HG03095 (cell line): ENCODE measurements at regions not wholly inside any gene's neighbourhood (a gene's known extent, or its start where the extent isn't known, plus 50 kb on each side); places are given as distances from the start of the nearest gene placed in this dataset.
"Not testable (repeated sequence)": the region's sequence is repeated elsewhere in the genome, so short reads cannot be mapped to it uniquely, and the experiment has no call there.

Source experiments
- ATAC-seq: cut with Tn5 transposase; IDR thresholded peaks from one replicate; pipeline ENCODE4 v1.9.1; 2021; ENCODE audit warnings: moderate library complexity; ENCODE audit not compliant: unreplicated experiment

DNA sequence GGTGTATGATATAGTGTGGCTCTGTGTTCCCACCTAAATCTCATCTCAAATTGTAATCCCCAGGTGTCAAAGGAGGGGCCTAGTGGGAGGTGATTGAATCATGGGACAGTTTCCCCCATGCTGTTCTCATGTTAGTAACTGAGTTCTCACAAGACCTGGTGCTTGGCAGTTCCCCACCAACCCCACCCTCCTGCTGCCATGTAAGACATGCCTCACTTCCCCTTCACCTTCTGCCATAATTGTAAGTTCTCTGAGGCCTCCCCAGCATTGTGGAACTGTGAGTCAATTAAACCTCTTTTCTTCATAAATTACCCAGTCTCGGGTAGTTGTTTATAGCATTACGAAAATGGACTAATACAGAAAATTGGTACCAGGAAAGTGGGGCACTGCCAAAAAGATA lies 1705.3 kb downstream of the NCAM2 start:
- no peak for ATAC-seq

DNA sequence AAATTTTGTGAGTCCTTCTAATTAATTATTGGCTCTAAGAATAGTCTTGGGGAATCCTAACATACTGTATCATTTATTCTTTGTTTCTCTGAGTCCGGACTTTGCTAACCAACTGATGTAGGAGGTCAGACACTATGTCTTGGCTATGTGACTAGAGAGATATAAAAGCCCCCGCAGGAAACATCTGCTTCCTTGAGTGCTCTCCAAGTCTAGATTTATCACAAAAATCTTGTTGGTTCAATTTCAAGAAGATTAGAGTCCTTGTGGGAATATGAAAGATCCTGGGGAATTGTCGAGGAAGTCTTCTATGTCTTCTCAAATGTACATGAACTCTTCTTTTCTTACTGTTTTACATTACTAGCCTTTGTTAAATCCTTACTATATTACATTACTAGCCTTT lies 1712.5 kb downstream of the NCAM2 start:
- ATAC-seq = no peak

DNA sequence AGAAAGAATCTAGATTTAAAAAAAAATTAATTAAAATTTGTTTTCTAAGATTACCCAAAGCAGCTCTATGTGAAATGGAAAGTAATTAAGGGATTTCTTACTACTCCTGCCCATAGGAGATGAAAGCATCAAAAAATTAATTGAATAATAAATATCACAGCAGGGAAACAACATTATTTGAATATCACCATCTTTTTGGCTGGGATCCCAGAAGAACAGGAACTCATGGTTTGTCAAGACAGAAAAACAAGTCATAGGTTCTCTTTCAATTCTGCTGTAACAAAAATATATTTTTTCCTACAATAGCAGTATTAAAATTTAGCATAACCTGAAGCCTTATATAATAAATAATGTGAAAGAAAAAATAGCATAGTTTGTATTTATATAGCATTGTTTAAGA lies 1713.4 kb downstream of the NCAM2 start:
- ATAC-seq = no peak

DNA sequence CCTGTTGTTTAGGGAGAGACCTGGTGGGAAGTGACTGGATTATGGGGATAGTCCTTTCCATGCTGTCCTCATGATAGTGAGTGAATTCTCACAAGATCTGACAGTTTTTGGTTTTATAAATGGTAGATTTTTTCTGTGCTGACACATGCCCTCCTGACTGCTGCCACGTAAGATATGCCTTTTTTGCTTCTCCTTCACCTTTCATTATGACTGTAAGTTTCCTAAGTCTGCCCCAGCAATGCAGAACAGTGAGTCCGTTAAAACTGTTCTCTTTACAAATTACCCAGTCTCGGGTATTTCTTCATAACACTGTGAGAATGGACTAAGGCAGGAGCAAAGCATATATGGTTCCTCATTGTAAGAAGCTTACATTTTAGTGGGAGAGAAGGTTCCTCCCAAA lies 1727.2 kb downstream of the NCAM2 start:
- no peak for ATAC-seq

DNA sequence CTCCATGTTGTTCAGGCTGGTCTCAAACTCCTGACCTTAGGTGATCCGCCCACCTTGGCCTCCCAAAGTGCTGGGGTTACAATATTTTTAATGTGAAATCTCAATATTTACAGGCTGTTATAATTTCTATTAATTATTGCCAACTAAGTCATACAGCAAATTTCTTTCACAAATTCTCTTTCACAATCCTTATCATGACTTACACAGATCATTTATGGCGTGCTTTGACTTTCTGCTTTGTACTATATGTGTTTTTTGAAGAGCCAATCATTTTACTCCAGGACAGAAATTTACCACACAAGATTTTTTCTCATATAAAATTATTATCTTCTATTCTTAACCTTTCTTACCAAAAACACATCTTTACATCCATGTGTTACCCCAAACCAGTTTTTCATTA lies 1729.9 kb downstream of the NCAM2 start:
- ATAC-seq = no peak

DNA sequence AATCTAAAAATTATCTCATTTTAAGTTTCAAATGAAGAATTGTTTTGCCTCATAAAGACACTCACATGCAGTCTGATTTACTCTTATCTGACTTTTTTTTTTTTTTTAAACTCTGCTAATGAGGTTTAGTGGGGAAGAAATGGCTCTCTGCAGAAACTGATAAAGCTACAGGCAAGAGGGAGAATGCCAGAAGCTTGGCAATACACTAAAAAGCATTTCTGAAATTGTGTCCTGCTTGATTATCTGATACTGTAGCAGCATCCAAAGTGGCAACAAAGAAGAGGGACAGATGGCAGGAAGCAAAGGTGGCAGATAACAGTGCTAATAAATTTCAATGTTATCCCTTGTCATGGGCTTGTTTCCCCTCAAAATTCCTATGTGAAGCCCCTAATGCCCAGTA lies 1744.9 kb downstream of the NCAM2 start:
- ATAC-seq = no peak

DNA sequence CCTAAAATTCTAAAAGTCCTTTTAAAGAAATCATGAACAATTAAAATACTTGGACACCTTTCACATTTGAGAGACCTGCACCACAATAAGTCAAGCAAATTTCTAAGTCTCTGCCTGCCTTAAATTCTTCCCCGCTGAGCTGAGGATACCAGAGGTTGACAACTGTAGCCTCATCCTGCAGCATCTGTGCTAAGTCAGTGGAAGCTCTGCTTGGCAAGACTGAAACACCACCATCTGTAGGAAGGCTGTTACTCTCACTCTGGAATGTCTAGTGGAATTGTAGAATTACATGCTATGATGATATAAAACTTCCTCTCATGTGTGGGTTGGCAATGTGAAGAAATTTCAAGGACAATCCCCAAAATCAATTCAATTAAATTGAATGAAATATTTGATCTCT lies 1756.5 kb downstream of the NCAM2 start:
- no peak for ATAC-seq

DNA sequence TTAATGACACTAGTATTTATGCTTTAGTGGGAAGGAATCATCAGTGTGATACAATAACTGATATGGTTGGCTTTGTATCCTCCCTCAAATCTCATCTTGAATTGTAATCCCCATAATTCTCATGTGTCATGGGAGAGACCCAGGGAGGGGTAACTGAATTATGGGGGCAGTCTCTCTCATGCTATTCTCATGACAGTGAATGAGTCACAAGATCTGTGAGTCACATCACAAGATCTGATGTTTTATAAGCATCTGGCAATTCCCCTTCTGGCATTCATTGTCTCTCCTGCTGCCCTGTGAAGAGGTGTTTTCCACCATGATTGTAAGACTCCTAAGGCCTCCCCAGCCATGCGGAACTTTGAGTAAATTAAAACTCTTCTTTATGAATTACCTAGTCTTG lies 1760.3 kb downstream of the NCAM2 start:
- no peak for ATAC-seq

DNA sequence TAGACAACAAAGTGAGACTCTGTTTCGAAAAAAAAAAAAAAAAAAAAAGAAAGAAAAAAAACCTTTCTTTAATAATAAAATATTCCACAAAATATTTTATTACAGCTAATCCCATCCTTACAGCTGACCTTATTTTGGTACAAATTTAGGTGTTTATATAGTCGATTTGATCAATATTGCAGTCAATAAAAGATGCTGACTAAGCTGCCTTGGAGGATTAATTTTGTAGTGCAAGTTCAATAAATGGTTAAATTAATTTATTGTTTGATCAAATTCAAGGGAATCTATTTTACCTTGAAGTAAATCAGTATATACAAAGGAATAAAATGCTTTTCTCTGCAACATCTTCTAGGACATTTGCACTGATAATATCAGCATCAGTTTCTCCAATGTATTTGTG lies 1764.3 kb downstream of the NCAM2 start:
- no peak for ATAC-seq

DNA sequence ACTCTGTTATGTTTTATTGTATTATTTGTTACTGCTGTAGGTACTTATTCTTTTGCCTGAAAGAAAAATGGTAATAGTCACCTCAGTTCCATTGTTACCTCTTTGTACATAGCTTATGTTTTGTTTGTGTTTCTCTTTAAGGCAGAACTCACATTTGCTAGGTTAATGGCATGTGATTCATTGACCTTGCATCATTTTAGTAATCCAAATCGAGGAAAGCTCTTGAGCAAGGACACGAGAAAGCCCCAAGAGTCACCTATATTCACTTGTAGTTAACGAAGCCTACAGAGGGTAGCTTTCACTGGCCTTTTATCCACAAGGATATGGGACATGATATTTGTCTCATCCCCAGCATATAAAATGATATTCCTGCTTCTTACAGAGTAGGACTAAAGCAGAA lies 1765.2 kb downstream of the NCAM2 start:
- ATAC-seq = no peak

DNA sequence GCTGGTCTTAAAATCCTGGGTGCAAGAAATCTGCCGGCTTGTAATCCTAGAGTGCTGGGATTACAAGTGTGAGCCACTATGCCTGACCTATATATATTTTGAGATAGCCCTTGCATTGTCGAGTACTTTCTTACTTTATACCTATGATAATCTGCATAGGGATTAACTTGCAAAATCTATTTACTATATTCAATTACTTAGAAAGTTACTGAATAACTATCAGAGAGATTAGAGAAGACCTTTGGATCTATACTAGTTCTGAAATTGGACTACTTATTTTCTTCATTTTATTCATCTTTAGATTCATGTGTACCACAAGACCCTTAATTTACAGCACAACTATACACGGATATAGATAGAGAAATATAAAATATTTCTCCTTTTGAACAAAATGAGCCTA lies 1766.0 kb downstream of the NCAM2 start:
- ATAC-seq = no peak

DNA sequence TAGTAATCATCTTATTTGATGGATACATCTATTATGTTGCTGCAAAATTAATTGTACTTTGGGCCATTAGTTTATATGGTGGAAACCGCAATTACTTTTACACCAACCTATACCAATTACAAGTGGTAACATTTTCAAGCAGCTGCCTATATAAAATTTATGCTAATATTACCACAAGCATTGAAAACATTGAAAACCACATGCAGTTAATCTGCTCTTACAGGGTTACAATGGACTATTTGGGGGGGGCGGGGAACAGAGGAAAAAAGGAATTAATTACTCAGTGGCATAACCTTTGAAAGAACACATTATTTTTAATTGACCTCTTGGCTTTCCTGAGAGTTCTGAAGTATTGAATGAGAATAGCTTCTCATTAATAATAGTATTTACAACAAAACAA lies 1793.2 kb downstream of the NCAM2 start:
- no peak for ATAC-seq

DNA sequence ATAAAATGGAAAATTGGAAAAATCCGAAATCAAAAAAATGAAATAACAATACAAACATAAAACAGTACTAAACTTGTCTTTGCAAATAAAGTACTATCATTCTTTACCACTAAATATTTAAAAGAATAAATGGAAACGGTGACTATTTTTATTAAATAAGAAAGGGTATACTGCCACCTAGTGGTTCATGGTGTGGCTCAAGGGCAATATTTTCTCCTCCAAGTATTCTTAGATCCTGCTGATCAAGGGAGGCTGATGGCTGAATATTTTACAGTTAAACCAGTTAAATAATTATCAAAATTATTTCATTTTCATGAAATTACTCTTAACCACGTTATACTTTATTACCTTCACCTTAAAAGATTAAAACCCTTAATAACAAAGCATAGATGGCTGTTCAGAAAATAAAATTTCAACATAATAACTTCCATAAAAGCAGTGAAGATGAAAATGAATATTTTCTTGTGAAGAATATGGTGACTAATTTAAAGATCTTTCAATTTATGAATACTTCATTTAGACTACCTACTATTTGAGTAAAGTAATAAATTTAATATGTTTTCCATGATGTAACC lies 1793.9 kb downstream of the NCAM2 start:
- ATAC-seq = no peak

DNA sequence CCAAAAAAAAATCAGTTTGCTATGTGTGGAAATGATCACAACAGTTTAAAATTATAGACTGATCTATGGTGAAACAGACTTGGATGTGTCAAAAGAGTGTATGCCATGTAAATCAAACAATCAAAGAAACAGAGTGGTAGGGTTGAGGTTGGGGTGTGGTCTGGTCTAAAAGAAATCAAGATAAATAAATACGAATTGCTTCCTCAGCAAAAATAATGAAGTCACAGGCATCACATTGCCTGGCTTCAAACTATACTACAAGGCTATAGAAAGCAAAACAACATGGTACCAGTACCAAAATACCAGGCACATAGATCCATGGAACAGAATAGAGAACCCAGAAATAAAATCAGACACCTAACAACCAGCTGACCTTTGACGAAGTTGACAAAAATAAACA lies 1796.9 kb downstream of the NCAM2 start:
- ATAC-seq = no peak

DNA sequence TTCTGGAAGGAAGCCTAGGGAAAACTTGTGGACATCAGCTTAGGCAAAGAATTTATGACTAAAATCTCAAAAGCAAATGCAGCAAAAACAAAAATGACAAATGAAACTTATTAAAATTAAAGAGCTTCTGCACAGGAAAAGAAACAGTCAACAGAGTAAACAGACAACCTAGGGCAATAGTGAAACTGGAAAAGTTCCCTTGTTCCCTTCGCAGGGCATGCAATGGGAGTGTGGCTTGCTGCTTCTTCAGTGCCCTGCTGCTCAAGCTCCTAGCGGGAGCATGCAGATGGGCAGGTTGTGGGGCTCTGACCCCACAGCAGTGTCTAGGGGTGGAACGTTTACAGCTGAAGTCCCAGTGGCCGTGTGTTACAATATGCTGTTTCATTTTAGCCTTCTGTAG lies 1797.4 kb downstream of the NCAM2 start:
- ATAC-seq = no peak

DNA sequence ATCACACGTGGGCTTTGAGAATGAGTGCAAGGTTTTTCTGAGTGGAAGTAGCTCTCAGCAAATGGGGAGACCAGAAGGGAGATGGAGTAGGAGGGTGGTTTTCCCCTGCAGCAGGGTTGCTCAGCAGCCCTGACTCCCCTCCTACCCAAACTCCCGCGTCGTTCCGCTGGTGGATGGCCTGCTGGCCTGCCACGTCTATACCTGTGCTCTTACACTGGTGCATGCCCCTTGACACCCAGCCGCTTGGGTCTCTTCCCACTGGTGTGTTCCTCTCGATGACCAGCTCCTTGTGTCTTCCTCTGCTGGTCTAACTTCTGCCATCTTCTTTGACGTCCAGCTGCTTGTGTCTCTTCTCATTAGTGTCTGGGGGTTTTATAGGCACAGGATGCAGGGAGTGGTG lies 1797.9 kb downstream of the NCAM2 start:
- no peak for ATAC-seq

DNA sequence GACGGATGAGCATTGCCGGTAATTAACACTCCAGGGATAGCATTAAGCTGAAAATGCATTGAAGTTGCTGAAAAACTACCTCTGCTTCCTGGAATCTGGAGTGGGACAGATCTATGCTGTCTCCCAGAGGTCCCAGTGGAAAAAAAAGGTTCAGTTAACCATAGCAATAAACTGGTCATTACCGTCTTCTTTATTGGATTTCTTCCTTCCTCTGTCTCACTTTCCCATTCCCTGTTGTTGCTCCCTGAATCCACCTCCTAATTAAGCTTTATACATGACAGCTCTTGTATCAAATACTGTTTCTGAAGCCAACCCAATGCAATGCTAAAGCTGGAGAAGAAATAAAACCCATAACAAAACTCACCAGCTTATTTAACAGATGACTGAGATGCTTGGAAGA lies 1805.9 kb downstream of the NCAM2 start:
- no peak for ATAC-seq

DNA sequence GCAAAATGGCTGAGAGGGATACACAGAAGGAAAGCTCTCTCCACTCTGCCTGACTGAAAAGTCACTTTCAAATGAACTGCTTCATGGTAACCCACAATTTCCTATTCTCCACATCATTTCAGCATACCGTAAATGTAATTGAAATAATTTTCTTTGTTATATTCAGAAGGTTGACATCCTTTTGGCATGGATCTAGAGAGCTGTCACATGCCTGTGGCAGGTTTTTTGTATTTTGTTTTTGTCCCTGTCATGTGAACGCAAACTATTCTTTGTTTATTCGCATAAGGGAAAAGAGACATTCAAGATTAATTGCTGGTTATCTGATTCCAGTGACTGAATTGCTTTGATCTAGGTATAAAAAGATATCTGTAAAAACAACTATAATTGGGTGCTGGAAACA lies 1808.1 kb downstream of the NCAM2 start:
- ATAC-seq = no peak

DNA sequence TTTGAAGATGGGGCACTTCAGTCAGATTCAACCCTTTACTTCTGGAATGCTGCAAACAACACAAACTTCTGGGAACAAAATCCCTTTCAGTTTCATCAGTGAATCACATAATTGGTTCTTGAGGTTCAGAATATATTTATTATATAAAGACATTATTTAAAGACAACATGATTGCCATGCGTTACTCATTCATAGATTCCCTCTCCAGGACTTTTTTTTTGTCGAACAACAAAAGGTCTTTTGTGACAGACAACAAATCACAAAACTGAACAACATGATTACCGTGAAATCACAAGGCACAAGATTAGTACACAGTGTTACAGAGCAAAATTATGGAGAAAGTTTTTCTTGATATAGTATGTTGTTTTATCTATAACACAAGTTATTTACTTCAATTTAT lies 1815.0 kb downstream of the NCAM2 start:
- ATAC-seq = no peak

DNA sequence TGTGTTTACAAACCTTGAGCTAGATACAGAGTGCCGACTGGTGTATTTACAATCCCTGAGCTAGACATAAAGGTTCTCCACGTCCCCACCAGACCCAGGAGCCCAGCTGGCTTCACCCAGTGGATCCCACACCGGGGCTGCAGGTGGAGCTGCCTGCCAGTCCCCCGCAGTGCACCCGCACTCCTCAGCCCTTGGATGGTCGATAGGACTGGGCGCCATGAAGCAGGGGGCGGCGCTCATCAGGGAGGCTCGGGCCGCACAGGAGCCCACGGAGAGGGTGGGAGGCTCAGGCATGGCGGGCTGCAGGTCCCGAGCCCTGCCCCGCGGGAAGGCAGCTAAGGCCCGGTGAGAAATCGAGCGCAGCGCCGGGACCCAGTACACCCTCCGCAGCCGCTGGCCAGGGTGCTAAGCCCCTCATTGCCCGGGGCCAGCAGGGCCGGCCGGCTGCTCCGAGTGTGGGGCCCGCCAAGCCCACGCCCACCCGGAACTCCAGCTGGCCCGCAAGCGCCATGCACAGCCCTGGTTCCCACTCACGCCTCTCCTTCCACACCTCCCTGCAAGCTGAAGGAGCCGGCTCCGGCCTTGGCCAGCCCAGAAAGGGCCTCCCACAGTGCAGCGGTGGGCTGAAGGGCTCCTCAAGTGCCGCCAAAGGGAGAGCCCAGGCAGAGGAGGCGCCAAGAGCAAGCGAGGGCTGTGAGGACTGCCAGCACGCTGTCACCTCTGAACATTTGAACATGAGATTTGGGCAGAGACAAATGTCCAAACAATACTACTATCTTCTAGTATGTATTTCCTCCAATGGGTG lies 1820.7 kb downstream of the NCAM2 start:
- not testable (repeated sequence) for ATAC-seq

DNA sequence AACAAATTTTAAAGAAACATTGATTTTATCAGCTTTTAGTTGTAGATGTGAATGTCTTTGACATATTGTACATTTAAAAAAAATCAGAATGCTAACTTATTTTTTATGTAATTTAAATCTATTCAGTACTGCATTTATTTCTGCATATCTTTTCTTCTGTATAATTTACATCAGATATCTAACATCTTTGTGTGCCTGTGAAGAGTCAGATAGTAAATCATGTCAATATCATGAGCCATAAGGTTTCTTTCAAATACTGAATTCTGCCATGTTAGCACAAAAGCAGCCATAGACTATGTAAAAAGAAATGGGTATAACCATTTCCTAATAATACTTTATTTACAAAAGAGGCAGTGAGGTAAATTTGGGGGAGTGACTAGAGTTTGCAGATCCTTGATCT lies 1829.2 kb downstream of the NCAM2 start:
- ATAC-seq = no peak

DNA sequence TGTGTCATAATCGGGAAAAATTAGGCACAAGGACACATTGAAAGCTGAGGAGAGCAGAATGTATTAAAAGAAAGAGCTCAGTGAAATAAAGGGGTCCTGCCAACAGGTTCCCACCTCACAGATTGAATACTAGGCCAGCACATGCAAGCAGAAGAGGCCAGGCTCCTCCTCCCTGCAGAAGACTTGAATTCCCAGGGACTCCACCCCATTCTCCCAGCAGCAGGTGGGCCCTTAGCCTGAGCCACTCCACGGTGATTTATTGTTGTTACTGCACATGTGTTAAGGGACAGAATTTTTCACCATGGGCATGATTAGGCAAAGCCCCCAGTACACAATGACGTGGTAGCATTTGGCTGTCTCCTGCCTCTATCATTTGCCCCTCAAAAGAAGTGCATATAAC lies 1844.7 kb downstream of the NCAM2 start:
- no peak for ATAC-seq

DNA sequence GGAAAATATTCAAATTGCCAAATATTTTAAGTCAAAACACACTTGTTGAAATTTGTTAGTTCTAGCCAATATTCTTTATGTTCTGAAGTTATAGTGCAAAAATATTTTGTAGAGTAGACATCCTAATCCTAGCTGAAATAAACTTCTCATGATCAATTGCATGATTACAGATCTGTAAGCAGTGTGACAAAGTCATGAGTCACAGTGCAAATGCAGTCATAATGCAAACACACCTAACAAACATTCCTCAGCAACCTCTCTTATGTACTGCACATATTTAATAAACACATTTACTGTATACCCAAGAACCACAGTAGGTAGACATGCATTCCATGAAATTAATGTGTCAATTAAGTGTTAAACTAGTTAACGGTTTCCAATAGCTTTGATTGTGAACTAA lies 1857.4 kb downstream of the NCAM2 start:
- no peak for ATAC-seq
